ENCODE measurements at regions not wholly inside any gene's neighbourhood (a gene's known extent, or its start where the extent isn't known, plus 50 kb on each side); places are given as distances from the start of the nearest gene placed in this dataset.
"Not testable (repeated sequence)": the region's sequence is repeated elsewhere in the genome, so short reads cannot be mapped to it uniquely, and the experiment has no call there.

GRCh38 chr2:212875950-212876349, 275.5 kb downstream of the IKZF2 start:
- not testable (repeated sequence) for TF ChIP-seq IRF1 (CRISPR knock-in tag; IDR thresholded peaks at IDR 0.05); MAX (CRISPR knock-in tag; IDR thresholded peaks at IDR 0.05); ZNF138 (CRISPR knock-in tag; conservative IDR thresholded peaks at IDR 0.05); CTCF (IDR thresholded peaks at IDR 0.05); NFYB (CRISPR knock-in tag; conservative IDR thresholded peaks at IDR 0.05; ENCODE audit: low read depth); ATF1 (CRISPR knock-in tag; IDR thresholded peaks at IDR 0.05); TCF7 (CRISPR knock-in tag; IDR thresholded peaks at IDR 0.05; ENCODE audit: low read depth); FOXJ3 (CRISPR knock-in tag; IDR thresholded peaks at IDR 0.05; ENCODE audit: borderline replicate concordance)
